Testis (tissue), 2 donors: ENCODE measurements at regions not wholly inside any gene's neighbourhood (a gene's known extent, or its start where the extent isn't known, plus 50 kb on each side); places are given as distances from the start of the nearest gene placed in this dataset.

Experiments used
- POLR2A ChIP-seq: fragments of 450-650 bp; IDR thresholded peaks from one replicate; pipeline ENCODE4 v1.6.1; 2017; ENCODE audit warnings: antibody characterized with exemption, mild to moderate bottlenecking, moderate library complexity
- TF ChIP-seq, protein P1 (sequence below), 3 experiments: fragments of 450-650 bp in 2 of 3; fragments of 200-600 bp in 1 of 3; sonication (generic) in 1 of 3; IDR thresholded peaks; one replicate each; pipeline ENCODE4 v1.5.1; 2016 to 2019; ENCODE audit warnings: antibody characterized with exemption in 3 of 3, mild to moderate bottlenecking in 2 of 3, moderate library complexity in 1 of 3

DNA sequence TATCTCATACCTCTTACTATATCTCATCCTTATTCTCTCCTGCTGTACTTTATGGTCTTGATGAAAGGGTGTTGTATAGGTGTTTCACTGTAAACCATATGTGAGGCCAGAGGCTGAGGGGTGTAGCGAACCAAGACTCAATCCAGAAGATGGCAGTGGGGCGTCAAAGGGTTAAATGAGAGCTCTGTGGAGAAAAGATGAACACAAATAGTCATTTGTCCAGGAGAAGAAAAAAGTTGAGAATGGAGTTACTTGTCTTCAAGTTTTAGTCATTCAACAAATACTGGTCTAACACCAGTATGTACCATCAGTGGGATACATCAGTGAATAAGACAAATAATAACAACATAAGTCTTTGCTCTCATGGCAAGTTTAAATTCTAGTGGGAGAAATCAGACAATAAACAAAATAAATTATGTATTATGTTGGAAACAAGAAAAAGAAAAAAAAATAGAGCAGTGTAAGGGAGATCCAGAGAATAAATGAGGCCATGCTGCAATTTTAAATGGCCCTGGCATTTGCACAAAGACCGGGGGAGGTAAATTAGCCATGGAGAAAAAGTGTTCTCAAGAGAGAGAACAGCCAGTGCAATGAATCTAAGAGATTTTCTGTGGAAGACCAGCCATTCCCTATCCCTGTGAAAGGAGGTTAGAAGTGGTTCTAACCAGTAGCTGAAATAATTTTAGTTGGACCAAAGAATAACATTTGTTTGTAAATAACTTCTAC, 77.0 kb upstream of the UMPS start:
- TF ChIP-seq POLR2A = no peak
- TF ChIP-seq, protein P1, sequence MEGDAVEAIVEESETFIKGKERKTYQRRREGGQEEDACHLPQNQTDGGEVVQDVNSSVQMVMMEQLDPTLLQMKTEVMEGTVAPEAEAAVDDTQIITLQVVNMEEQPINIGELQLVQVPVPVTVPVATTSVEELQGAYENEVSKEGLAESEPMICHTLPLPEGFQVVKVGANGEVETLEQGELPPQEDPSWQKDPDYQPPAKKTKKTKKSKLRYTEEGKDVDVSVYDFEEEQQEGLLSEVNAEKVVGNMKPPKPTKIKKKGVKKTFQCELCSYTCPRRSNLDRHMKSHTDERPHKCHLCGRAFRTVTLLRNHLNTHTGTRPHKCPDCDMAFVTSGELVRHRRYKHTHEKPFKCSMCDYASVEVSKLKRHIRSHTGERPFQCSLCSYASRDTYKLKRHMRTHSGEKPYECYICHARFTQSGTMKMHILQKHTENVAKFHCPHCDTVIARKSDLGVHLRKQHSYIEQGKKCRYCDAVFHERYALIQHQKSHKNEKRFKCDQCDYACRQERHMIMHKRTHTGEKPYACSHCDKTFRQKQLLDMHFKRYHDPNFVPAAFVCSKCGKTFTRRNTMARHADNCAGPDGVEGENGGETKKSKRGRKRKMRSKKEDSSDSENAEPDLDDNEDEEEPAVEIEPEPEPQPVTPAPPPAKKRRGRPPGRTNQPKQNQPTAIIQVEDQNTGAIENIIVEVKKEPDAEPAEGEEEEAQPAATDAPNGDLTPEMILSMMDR (IDR thresholded peaks at IDR 0.05) = no peak
